Renal cortex interstitium (tissue), 11 donors: ENCODE measurements at regions not wholly inside any gene's neighbourhood (a gene's known extent, or its start where the extent isn't known, plus 50 kb on each side); places are given as distances from the start of the nearest gene placed in this dataset.

Experiments
- DNase-seq, 11 donors: peaks; one replicate each; pipeline ENCODE4 v3.0.0-alpha.2; 2013; ENCODE audit warnings: low read depth in 9 of 11, low spot score in 4 of 11; ENCODE audit errors: extremely low read depth in 1 of 11

- no peak for DNase-seq
These were observed 429.2 kb upstream of the DACH1 start for GRCh38 chr13:72296246-72296645.

- no peak for DNase-seq
These were observed 428.1 kb upstream of the DACH1 start for GRCh38 chr13:72295153-72295552.

GRCh38 chr13:72293206-72293605 is 426.2 kb upstream of the DACH1 start:
- DNase-seq = no peak

GRCh38 chr13:72290962-72291681 is 424.1 kb upstream of the DACH1 start:
- no peak for DNase-seq

GRCh38 chr13:72286421-72286820 is 419.4 kb upstream of the DACH1 start:
- DNase-seq = peak in 2 of 11 donors; percentile 5 to 27

GRCh38 chr13:72284791-72285190 is 417.8 kb upstream of the DACH1 start:
- no peak for DNase-seq

GRCh38 chr13:72261732-72262131 is 394.7 kb upstream of the DACH1 start:
- DNase-seq = no peak

- no peak for DNase-seq
These were observed 392.5 kb upstream of the DACH1 start for GRCh38 chr13:72259528-72259927.

- DNase-seq = no peak
These were observed 391.5 kb upstream of the DACH1 start for GRCh38 chr13:72258340-72258981.

GRCh38 chr13:72255908-72256307 is 388.9 kb upstream of the DACH1 start:
- peak in 7 of 11 donors; percentile 8 to 34 (median 17) for DNase-seq

- no peak for DNase-seq
These were observed 386.8 kb upstream of the DACH1 start for GRCh38 chr13:72253754-72254153.

GRCh38 chr13:72246396-72246795 is 379.4 kb upstream of the DACH1 start:
- no peak for DNase-seq

- no peak for DNase-seq
These were observed 377.8 kb upstream of the DACH1 start for GRCh38 chr13:72244788-72245187.

GRCh38 chr13:72230131-72230530 is 363.1 kb upstream of the DACH1 start:
- no peak for DNase-seq

GRCh38 chr13:72229067-72229466 is 362.1 kb upstream of the DACH1 start:
- DNase-seq = no peak

GRCh38 chr13:72221276-72221962 is 354.4 kb upstream of the DACH1 start:
- DNase-seq = no peak

- no peak for DNase-seq
These were observed 352.0 kb upstream of the DACH1 start for GRCh38 chr13:72218966-72219365.

GRCh38 chr13:72217142-72217541 is 350.1 kb upstream of the DACH1 start:
- DNase-seq = no peak

GRCh38 chr13:72208112-72208645 is 341.2 kb upstream of the DACH1 start:
- DNase-seq = no peak

GRCh38 chr13:72205773-72206172 is 338.8 kb upstream of the DACH1 start:
- no peak for DNase-seq
